T-helper 22 cell (primary cell): ENCODE measurements at regions not wholly inside any gene's neighbourhood (a gene's known extent, or its start where the extent isn't known, plus 50 kb on each side); places are given as distances from the start of the nearest gene placed in this dataset.
"Not testable (repeated sequence)": the region's sequence is repeated elsewhere in the genome, so short reads cannot be mapped to it uniquely, and the experiment has no call there.

Experiments used
- DNase-seq: peaks from one replicate; pipeline ENCODE4 v3.0.0-alpha.2; 2020; ENCODE audit warnings: low read depth

DNA sequence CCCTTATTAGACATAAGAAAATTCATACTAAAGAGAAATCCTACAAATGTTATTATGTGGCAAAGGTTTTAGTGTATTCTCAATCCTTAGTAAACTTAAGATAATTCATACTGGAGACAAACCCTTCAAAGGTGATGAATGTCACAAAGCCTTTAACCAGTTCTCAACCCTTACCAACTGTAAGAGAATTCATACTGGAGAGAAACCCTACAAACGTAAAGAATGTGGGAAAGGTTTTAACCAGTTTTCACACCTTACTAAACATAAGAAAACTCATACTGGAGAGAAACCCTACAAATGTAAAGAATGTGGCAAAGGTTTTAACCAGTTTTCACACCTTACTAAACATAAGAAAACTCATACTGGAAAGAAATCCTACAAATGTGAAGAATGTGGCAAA is 93.2 kb downstream of the ZNF680 start:
- no peak for DNase-seq

DNA sequence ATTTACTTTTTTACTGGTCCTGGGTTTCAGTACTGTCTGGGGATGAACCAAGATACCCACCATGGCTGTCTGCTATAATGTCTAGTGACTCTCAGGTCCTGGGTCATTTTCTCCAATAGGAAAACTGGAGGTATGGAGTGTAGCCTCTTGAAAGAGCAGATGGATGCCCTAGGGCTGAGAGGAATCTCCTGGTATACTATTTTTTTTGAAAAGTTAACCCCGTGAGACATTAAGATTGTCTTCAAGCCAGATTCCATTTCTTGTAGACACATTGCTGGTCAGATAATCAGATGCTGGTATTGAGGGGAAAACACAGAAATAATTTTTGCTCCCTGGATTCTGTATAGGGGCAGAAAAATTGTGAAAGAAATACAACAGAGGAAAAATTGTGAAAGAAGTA is 97.3 kb downstream of the ZNF680 start:
- DNase-seq = no peak

DNA sequence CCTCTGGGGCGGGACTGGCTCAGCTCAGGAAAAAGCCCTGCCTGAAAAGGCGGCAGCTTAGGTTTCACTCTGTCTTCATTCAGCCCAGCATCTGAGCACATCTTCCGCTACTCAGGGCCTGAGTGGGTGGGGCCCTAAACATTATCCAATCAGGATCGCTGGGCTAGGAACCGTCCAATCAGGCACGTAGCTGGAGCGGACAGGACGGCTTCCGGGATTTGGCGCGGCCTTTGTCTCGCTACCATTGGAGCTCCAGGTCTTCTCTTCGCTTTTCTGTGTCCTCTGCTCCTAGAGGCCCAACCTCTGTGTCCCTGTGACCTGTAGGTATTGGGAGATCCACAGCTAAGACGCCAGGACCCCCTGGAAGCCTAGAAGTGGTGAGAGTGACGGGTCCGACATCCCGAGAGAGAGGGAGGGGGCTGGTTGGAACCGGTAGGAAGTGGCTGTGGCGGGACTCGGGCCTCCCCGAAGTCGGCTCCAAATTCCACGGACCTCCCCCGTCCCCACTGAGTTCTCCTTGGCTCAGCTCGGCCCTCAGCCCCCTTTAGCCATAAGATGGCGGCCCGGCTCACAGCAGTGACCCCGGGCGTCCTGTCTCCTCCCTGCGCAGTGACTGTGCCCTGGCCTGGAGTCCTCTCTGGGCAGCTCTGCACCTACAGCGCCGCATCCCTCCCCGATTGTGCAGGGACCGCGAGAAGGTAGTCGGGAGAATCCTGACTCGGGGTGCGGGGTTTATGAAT is 99.1 kb downstream of the ZNF680 start:
- peak; percentile 22 for DNase-seq

- not testable (repeated sequence) for DNase-seq
Measured at GRCh38 chr7:64459858-64460257, 103.0 kb downstream of the ZNF680 start.

DNA sequence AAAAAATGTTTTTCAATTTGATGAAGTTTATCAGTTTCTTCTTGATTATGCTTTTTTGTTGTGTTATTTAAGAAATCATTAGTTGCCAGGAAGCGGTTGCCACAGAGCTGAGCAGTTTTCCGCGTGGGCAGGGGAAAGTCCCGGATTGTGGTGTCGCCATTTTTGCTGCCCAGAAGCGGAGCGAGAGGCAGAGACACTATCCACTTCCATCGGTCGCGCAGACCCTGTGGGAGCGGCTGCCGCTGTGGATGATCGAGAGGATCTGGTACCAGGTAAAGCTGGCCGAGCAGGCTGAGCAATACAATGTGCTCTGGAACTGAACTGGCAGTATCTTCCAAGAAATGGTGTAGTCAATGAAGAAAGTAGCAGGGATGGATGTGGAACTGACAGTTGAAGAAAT is 119.8 kb downstream of the ZNF736 start:
- DNase-seq = no peak

GRCh38 chr7:64431838-64432237 is 118.1 kb downstream of the ZNF736 start:
- DNase-seq = no peak

GRCh38 chr7:64429232-64429631 is 115.5 kb downstream of the ZNF736 start:
- DNase-seq = no peak

DNA sequence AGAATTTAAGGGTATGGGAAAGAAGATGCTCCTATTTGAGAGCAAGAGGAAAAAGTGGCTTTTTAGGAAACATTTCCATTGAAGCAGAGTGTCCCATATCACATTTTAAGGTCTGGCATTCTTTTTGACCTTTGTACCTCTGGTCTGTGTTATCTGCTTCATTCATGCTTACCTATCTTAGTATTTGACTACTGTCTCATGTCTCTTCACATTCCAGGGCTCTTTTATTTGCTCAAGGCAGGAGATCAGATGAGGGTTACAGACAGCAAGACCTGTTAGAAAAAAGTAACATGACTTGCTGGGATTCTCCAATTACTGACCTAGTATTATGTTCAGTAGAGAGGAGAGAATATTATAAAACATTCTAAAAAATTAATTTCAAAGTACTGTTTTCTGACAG is 111.7 kb downstream of the ZNF736 start:
- not testable (repeated sequence) for DNase-seq

- DNase-seq = no peak
Measured at GRCh38 chr7:64407148-64407547, 93.4 kb downstream of the ZNF736 start.
